K562 (cell line): ENCODE measurements at regions not wholly inside any gene's neighbourhood (a gene's known extent, or its start where the extent isn't known, plus 50 kb on each side); places are given as distances from the start of the nearest gene placed in this dataset.

Experiments used
- ATAC-seq: fragments of 200-7000 bp; cut with Tn5 transposase; 3 replicates; pipeline ENCODE4 v1.9.1; 2020; ENCODE audit warnings: moderate library complexity
- BruUV-seq: library from RNA; stranded (reverse); fragments of 400-500 nt; replicated peaks from 2 replicates; lab custom pipeline; 2021; lab: Mats Ljungman, UMichigan
- CTCF ChIA-PET: fragments of 300-600 bp; formaldehyde crosslinking; extraction: SDS; loops from one replicate; lab custom pipeline; 2021; ENCODE audit warnings: low intra/inter-chr PET ratio; lab: Yijun Ruan, JAX
- POLR2A ChIA-PET: fragments of 300-600, 350-650 bp; sonication (Branson Sonifier 250); formaldehyde crosslinking; extraction: SDS; loops from one replicate; lab custom pipeline; 2021; ENCODE audit warnings: antibody characterized with exemption, inconsistent platforms; lab: Yijun Ruan, JAX
- DNase-seq, 4 experiments: peaks; one replicate each; pipeline versions ENCODE4 v3.0.0 to v3.0.0-alpha.2; 2011 to 2018; ENCODE audit warnings: low spot score in 3 of 4, mixed read lengths in 3 of 4; ENCODE audit errors: extremely low read depth in 1 of 4
- FAIRE-seq: peaks from 2 replicates; lab custom pipeline; 2011; peaks lifted over from hg19 to GRCh38; lab: Jason Lieb, UNC
- H2AFZ ChIP-seq: 2 replicates; pipeline ENCODE4 v1.6.0; 2011; ENCODE audit warnings: low read depth, low read length, control low read depth, inconsistent platforms
- H3K27ac ChIP-seq: fragments of 200-600 bp; 3 replicates; pipeline ENCODE4 v1.8.0; 2011; ENCODE audit warnings: low read depth, mild to moderate bottlenecking, control low read depth, inconsistent platforms, low read length, moderate library complexity, mixed read lengths; ENCODE audit errors: extremely low read depth
- H3K27me3 ChIP-seq, 2 experiments: fragments of 300-600 bp in 1 of 2; 2 replicates in 1 of 2; 3 replicates in 1 of 2; pipeline versions ENCODE4 v1.6.0 to v1.8.0; 2011; ENCODE audit warnings: inconsistent platforms in 2 of 2, low read length in 2 of 2, mild to moderate bottlenecking in 1 of 2, mixed read lengths in 1 of 2, moderate library complexity in 1 of 2; ENCODE audit not compliant: control insufficient read depth in 2 of 2, insufficient read depth in 2 of 2
- H3K36me3 ChIP-seq: fragments of 300-600 bp; 3 replicates; pipeline ENCODE4 v1.8.0; 2011; ENCODE audit warnings: mild to moderate bottlenecking, low read length, inconsistent platforms; ENCODE audit not compliant: control insufficient read depth, insufficient read depth
- H3K4me1 ChIP-seq, 2 experiments: fragments of 200-600 bp in 1 of 2; replicated peaks in 1 of 2; 2 replicates in 1 of 2; 3 replicates in 1 of 2; pipeline versions ENCODE4 v1.5.1 to v1.8.0; 2011; ENCODE audit warnings: inconsistent platforms in 2 of 2, low read length in 2 of 2, mild to moderate bottlenecking in 1 of 2, mixed read lengths in 1 of 2, moderate library complexity in 1 of 2; ENCODE audit not compliant: control insufficient read depth in 2 of 2, insufficient read depth in 2 of 2
- H3K4me2 ChIP-seq: 2 replicates; pipeline ENCODE4 v1.6.1; 2011; ENCODE audit warnings: low read length, control low read depth, inconsistent platforms, mixed read lengths; ENCODE audit not compliant: insufficient read depth
- H3K4me3 ChIP-seq: fragments of 200-600 bp; sonication (generic), shearing (Covaris generic); 2 replicates; pipeline ENCODE4 v1.5.1; 2016; ENCODE audit warnings: control low read depth, inconsistent platforms
- H3K79me2 ChIP-seq: fragments of 200-600 bp; 3 replicates; pipeline ENCODE4 v1.8.0; 2011; ENCODE audit warnings: low read length, inconsistent platforms; ENCODE audit not compliant: control insufficient read depth, insufficient read depth
- H3K9ac ChIP-seq, 2 experiments: 2 replicates each; pipeline versions ENCODE4 v1.6.0 to v1.6.1; 2011; ENCODE audit warnings: low read depth in 2 of 2, low read length in 2 of 2, control low read depth in 1 of 2, inconsistent platforms in 1 of 2, mild to moderate bottlenecking in 1 of 2, mixed read lengths in 1 of 2; ENCODE audit not compliant: insufficient read depth in 1 of 2
- H3K9me1 ChIP-seq: one replicate; pipeline ENCODE4 v1.6.0; 2011; ENCODE audit warnings: inconsistent platforms, mild to moderate bottlenecking, low read length, moderate library complexity; ENCODE audit not compliant: control insufficient read depth, insufficient read depth
- H3K9me3 ChIP-seq: replicated peaks from 2 replicates; pipeline ENCODE4 v1.5.1; 2011; ENCODE audit warnings: low read depth, low read length, inconsistent platforms; ENCODE audit not compliant: control insufficient read depth, insufficient read depth
- H4K20me1 ChIP-seq: replicated peaks from 2 replicates; pipeline ENCODE4 v1.6.1; 2011; ENCODE audit warnings: low read length, inconsistent platforms, mixed read lengths; ENCODE audit not compliant: control insufficient read depth, insufficient read depth
- CHD2 ChIP-seq: IDR thresholded peaks from 2 replicates; pipeline ENCODE4 v1.6.1; 2011; ENCODE audit warnings: low read depth, low read length
- EWSR1 ChIP-seq: fragments of 450-650 bp; IDR thresholded peaks from 2 replicates; pipeline ENCODE4 v1.6.1; 2018; ENCODE audit warnings: borderline replicate concordance, mild to moderate bottlenecking, low read depth, moderate library complexity; ENCODE audit not compliant: partially characterized antibody
- GABPB2 ChIP-seq: fragments of 250-450 bp; sonication (Bioruptor Pico); conservative IDR thresholded peaks from 2 replicates; pipeline ENCODE4 v1.5.1; 2021; ENCODE audit warnings: mild to moderate bottlenecking
- HNRNPUL1 ChIP-seq: fragments of 200-400 bp; formaldehyde crosslinking; IDR thresholded peaks from 2 replicates; pipeline ENCODE4 v1.6.1; 2017; ENCODE audit warnings: low read length
- KDM2B ChIP-seq: fragments of 250-450 bp; sonication (Bioruptor Pico); IDR thresholded peaks from 2 replicates; pipeline ENCODE4 v1.8.0; 2021; ENCODE audit warnings: mild to moderate bottlenecking, moderate library complexity
- KLF1 ChIP-seq: fragments of 450-650 bp; IDR thresholded peaks from 2 replicates; pipeline ENCODE4 v1.6.1; 2016; ENCODE audit warnings: missing genetic modification characterization, missing compliant biosample characterization
- MCM7 ChIP-seq, 2 experiments: fragments of 450-650 bp; IDR thresholded peaks; 2 replicates each; pipeline ENCODE4 v1.6.1; 2016 to 2018
- SMAD3 ChIP-seq: fragments of 450-650 bp; formaldehyde crosslinking; conservative IDR thresholded peaks from 2 replicates; pipeline ENCODE4 v1.4.0; 2020; ENCODE audit warnings: mild to moderate bottlenecking
- SMARCE1 ChIP-seq: fragments of 450-650 bp; IDR thresholded peaks from 2 replicates; pipeline ENCODE4 v1.7.1; 2016; ENCODE audit warnings: mild to moderate bottlenecking
- SP2 ChIP-seq: IDR thresholded peaks from 2 replicates; pipeline ENCODE4 v1.6.1; 2011; ENCODE audit warnings: mild to moderate bottlenecking, low read depth, low read length, moderate library complexity; ENCODE audit not compliant: poor library complexity, severe bottlenecking; ENCODE audit errors: extremely low read depth
- ZNF324 ChIP-seq: fragments of 250-450 bp; sonication (Bioruptor Pico); IDR thresholded peaks from 2 replicates; pipeline ENCODE4 v1.4.0; 2020; ENCODE audit warnings: mild to moderate bottlenecking
- WGBS: fragments of 100-300 bp; shearing (Covaris generic); methylation state at CpG from one replicate; pipeline ENCODE4 v1.1.6; 2016; ENCODE audit warnings: low coverage, mixed read lengths; ENCODE audit not compliant: insufficient coverage; ENCODE audit errors: missing lambda C conversion rate; 5-methylcytosine and 5-hydroxymethylcytosine counted together
- in situ Hi-C: fragments of 300-500 bp; cut with MboI; formaldehyde crosslinking; loops from 4 replicates; pipeline ENCODE4 v1.15.0; 2018; ENCODE audit warnings: inconsistent platforms, mixed read lengths
- intact Hi-C: fragments of 100-400 bp; cut with micrococcal nuclease; formaldehyde crosslinking; loops from 2 replicates; pipeline ENCODE4 v1.14.2; 2022
- TF ChIP-seq, protein P1 (sequence below): sonication (generic); formaldehyde crosslinking; IDR thresholded peaks from 2 replicates; pipeline ENCODE4 v1.8.0; 2023; ENCODE audit warnings: missing genetic modification reagents, mild to moderate bottlenecking, borderline replicate concordance
- TF ChIP-seq, protein P2 (sequence below): fragments of 450-650 bp; IDR thresholded peaks from 2 replicates; pipeline ENCODE4 v1.6.1; 2017; ENCODE audit warnings: mild to moderate bottlenecking, moderate library complexity
- TF ChIP-seq, protein P3 (sequence below): fragments of 250-450 bp; sonication (Bioruptor Pico); IDR thresholded peaks from 2 replicates; pipeline ENCODE4 v1.9.0; 2021; ENCODE audit warnings: mild to moderate bottlenecking

DNA sequence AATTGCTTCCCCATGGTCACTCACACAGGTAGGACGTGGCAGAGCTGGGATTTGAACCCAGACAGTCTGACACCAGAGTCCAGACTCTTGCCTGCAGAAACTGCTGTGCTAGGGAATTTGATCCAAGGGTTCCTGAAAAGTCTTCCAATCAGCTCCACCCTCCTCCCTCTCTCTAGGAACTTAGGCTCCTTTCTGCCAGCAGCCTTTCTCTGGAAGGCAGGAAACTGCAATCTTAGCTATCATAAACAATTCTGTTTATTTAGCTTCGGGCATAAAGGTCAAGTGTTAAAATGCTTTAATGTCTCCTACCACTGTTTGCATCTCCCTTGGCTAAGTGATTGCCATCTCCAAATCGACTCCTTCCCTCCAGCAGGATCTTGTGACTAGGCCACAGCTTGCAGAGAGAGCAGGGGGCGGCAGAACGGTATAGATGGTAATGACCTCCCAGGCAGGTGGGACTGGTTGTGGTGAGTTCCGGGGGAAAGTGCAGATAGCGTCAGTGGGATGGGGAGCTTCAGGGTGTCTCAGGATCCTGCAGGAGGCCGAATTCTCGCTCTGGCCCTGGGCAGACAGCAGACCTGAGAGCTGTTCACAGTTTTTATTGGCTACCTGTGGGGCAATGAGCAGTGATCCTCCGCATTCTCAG lies 882.4 kb upstream of the EEF2KMT start:
- ATAC-seq (no peak), DNase-seq (no peak), FAIRE-seq (no peak)
- H3K36me3 ChIP-seq, result no peaks in the 10 kb centered on the region
- BruUV-seq, result no TSS peak
- no peak overlapping the region for H3K27ac ChIP-seq
- TF ChIP-seq GABPB2 (CRISPR knock-in tag) (no peak), SP2 (no peak), SMARCE1 (no peak), KLF1 (tag) (no peak), KDM2B (CRISPR knock-in tag) (no peak), SMAD3 (no peak), EWSR1 (no peak), ZNF324 (CRISPR knock-in tag) (no peak), HNRNPUL1 (no peak), MCM7 (IDR thresholded peaks at IDR 0.05) (no peak), CHD2 (no peak)
- TF ChIP-seq, protein P1, sequence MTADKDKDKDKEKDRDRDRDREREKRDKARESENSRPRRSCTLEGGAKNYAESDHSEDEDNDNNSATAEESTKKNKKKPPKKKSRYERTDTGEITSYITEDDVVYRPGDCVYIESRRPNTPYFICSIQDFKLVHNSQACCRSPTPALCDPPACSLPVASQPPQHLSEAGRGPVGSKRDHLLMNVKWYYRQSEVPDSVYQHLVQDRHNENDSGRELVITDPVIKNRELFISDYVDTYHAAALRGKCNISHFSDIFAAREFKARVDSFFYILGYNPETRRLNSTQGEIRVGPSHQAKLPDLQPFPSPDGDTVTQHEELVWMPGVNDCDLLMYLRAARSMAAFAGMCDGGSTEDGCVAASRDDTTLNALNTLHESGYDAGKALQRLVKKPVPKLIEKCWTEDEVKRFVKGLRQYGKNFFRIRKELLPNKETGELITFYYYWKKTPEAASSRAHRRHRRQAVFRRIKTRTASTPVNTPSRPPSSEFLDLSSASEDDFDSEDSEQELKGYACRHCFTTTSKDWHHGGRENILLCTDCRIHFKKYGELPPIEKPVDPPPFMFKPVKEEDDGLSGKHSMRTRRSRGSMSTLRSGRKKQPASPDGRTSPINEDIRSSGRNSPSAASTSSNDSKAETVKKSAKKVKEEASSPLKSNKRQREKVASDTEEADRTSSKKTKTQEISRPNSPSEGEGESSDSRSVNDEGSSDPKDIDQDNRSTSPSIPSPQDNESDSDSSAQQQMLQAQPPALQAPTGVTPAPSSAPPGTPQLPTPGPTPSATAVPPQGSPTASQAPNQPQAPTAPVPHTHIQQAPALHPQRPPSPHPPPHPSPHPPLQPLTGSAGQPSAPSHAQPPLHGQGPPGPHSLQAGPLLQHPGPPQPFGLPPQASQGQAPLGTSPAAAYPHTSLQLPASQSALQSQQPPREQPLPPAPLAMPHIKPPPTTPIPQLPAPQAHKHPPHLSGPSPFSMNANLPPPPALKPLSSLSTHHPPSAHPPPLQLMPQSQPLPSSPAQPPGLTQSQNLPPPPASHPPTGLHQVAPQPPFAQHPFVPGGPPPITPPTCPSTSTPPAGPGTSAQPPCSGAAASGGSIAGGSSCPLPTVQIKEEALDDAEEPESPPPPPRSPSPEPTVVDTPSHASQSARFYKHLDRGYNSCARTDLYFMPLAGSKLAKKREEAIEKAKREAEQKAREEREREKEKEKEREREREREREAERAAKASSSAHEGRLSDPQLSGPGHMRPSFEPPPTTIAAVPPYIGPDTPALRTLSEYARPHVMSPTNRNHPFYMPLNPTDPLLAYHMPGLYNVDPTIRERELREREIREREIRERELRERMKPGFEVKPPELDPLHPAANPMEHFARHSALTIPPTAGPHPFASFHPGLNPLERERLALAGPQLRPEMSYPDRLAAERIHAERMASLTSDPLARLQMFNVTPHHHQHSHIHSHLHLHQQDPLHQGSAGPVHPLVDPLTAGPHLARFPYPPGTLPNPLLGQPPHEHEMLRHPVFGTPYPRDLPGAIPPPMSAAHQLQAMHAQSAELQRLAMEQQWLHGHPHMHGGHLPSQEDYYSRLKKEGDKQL, result no peak
- TF ChIP-seq, protein P2, sequence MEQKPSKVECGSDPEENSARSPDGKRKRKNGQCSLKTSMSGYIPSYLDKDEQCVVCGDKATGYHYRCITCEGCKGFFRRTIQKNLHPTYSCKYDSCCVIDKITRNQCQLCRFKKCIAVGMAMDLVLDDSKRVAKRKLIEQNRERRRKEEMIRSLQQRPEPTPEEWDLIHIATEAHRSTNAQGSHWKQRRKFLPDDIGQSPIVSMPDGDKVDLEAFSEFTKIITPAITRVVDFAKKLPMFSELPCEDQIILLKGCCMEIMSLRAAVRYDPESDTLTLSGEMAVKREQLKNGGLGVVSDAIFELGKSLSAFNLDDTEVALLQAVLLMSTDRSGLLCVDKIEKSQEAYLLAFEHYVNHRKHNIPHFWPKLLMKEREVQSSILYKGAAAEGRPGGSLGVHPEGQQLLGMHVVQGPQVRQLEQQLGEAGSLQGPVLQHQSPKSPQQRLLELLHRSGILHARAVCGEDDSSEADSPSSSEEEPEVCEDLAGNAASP, result no peak
- TF ChIP-seq, protein P3, sequence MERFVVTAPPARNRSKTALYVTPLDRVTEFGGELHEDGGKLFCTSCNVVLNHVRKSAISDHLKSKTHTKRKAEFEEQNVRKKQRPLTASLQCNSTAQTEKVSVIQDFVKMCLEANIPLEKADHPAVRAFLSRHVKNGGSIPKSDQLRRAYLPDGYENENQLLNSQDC (CRISPR knock-in tag), result no peak
- CTCF ChIA-PET, result no interaction called here
- H3K4me3 ChIP-seq, result no peak overlapping the region
- no peak overlapping the region for H3K9ac ChIP-seq
- no peak overlapping the region for H2AFZ ChIP-seq
- no peak overlapping the region for H3K4me2 ChIP-seq
- H4K20me1 ChIP-seq, result no peaks in the 10 kb centered on the region
- 1% methylated on average over 9 of the region's 10 CpGs for WGBS
- intact Hi-C loops (no loop called here), in situ Hi-C loops (no loop called here)
- H3K27me3 ChIP-seq, result no peaks in the 10 kb centered on the region; a peak in 1 of 5 replicates
- H3K4me1 ChIP-seq, result no peaks in the 10 kb centered on the region
- no peaks in the 10 kb centered on the region for H3K9me3 ChIP-seq
- POLR2A ChIA-PET, result no interaction called here
- H3K9me1 ChIP-seq, result no peaks in the 10 kb centered on the region
- H3K79me2 ChIP-seq, result no peaks in the 10 kb centered on the region
